Hippocampal formation (tissue), 2 donors: ENCODE measurements at regions not wholly inside any gene's neighbourhood (a gene's known extent, or its start where the extent isn't known, plus 50 kb on each side); places are given as distances from the start of the nearest gene placed in this dataset.
"Not testable (repeated sequence)": the region's sequence is repeated elsewhere in the genome, so short reads cannot be mapped to it uniquely, and the experiment has no call there.

Experiments
- DNase-seq, 2 donors: peaks; one replicate each; lab custom pipeline; 2025; lab: John Stamatoyannopoulos, UW

DNA sequence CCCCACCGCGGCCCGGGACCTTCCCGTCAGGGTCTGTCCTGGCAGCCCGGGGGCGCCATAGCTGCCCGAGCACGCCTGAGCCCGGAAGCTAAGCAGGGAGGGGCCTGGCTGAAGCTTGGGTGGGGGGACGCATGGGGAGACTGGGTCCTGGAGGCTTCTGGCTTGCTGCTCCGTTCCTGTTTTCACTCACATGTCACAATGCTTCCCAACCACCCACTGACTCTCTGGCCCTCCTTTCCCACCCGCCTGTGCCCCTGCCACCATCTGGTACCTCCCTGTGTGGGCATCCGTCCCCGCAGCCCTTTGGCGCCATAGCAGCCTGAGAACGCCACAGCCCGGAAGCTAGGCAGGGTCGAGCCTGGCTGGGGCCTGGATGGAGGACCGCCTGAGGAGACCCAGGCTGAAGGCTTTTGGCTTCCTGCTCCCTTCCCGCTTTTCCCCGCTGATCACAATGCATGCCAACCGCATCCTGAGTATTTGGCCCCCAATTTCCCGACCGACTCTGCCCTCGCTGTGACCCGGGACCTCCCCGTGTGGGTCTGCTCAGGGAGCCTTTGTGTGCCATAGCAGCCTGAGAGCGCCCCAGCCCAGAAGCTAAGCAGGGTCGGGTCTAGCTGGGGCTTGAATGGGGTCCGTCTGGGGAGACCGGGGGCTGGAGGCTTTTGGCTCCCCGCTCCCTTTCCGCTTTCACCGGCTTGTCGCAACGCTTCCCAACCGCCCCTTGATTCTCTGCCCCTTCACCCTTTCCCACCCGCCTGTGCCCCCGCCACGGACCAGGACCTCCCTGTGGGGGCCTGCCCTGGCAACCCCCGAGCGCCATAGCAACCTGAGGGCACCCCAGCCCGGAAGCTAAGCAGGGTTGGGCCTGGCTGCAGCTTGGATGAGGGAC, 2290.1 kb downstream of the TP53TG3F start:
- DNase-seq = no peak

DNA sequence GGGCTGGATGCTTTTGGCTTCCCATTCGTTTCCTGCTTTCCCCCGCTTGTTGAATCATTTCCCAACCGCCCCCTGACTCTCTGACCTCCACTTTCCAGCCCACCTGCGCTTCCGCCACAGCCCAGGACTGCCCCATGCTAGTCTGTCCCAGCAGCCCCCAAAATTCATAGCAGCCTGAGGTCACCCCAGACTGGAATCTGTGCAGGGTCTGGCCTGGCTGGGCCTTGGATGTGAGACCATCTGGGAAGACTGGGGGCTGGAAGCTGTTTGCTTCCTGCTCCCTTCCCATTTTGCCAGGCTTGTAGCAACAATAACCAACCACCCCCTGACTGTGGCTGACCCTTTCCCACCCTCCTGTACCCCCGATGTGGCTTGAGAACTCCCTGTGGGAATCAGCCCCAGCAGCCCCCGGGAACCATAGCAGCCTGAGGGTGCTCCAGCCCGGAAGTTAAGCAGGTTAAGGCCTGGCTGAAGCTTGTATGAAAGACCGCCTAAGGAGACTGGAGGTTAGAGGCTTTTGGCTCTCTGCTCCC, 2290.8 kb downstream of the TP53TG3F start:
- no peak for DNase-seq

DNA sequence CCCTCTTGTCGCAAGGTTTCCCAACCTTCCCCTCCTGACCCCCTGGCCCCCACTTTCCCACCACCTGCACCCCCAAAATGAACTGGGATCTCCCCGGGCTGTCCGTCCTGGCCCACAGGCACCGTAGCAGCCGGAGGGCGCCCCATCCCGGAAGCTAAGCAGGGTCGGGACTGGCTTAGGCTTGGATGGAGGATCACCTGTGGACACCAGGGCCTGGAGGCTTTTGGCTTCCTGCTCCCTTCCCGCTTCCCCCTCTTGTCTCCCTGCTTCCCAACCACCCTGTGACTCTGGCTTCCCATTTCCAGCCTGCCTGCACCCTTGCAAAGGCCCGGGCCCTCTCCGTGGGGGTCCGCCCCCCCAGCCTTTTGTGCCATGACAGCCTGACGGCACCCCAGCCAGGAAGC, 2291.3 kb downstream of the TP53TG3F start:
- no peak for DNase-seq

DNA sequence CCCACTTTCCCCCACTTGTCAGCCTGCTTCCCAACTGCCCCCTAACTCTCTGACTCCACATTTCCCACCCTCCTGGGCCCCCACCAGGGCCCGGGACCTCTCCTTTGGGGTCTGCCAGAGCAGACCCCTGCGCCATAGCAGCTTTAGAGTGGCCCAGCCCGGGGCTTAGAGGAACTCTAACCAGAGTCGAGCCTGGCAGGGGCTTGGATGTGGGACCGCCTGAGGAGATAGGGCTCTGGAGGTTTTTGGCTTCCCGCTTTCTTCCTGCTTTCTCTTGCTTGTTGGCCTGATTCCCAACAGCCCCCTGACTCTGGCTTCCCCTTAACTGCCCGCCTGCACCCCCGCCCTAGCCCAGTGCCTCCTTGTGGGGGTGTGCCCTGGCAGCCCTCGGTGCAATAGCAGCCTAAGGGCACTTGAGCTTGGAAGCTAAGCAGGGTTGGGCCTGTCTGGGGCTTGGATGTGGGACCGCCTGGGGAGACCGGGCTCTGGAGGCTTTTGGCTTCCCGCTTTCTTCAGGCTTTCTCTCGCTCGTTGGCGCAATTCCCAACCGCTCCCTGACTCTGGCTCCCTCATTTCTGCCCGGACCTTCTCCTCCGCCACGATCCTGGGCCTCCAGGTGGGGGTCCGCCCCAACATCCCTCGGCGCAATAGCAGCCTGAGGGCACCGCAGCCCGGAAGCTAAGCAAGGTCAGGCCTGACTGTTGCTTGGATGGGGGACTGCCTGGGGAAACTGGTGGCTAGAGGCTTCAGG, 2292.0 kb downstream of the TP53TG3F start:
- DNase-seq = no peak

DNA sequence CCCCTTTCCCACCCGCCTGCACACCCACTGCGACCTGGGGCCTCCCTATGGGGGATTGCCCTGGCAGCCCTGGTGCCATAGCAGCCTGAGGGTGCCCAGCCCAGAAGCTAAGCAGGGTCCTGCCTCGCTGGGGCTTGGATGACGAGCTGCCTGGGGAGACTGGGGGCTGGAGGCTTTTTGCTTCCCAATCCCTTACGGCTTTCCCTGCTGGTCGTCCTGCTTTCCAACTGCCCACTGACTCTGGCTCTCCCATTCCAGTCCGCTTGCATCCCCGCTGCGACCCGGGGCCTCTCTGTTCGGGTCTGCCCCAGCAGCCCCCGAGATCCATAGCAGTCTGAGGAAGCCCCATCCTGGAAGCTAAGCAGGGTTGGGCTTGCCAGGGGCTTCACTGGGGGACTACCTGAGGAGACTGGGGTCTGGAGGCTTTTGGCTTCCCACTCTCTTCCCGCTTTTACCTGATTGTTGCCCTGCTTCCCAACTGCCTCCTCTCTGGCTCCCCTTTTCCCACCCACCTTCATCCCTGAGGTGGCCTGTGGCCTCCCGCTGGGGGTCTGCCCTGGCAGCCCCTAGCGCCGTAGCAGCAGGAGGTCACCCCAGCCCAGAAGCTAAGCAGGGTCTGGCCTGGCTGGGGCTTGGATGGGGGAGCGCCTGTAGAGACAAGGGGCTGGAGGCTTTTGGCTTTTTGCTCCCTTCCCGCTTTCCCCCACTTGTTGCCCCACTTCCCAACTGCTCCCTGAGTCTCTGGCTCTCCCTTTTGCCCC, 2292.8 kb downstream of the TP53TG3F start:
- DNase-seq = no peak

DNA sequence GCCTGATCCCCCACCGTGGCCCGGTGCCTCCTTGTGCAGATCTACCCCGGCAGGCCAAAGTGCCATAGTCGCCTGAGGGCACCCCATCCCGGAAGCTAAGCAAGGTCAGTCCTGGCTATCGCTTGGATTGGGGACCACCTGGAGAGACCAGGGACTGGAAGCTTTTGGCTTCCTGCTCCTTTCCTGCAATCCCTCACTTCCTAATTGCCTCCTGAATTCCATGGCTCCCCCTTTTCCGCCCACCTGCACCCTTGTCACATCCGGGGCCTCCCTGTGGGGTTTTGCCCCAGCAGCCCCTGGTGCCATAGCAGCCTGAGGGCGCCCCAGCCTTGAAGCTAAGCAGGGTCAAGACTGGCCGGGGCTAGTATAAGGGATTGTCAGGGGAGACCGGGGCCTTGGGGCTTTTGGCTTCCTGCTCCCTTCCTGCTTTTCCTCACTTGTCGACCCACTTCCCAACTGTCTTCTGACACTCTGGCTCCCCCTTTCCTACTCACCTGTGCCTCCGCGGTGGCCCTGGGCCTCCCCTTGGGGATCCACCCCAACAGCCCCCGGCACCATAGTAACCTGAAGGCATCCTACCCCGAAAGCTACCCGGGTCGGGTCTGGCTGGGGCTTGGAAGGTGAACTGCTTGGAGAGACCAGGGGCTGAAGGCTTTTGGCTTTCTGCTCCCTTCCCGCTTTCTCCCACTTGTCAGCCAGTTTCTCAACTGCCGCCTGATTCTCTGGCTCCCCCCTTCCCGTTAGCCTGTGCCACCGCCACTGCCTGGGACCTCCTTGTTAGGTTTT, 2293.6 kb downstream of the TP53TG3F start:
- no peak for DNase-seq

DNA sequence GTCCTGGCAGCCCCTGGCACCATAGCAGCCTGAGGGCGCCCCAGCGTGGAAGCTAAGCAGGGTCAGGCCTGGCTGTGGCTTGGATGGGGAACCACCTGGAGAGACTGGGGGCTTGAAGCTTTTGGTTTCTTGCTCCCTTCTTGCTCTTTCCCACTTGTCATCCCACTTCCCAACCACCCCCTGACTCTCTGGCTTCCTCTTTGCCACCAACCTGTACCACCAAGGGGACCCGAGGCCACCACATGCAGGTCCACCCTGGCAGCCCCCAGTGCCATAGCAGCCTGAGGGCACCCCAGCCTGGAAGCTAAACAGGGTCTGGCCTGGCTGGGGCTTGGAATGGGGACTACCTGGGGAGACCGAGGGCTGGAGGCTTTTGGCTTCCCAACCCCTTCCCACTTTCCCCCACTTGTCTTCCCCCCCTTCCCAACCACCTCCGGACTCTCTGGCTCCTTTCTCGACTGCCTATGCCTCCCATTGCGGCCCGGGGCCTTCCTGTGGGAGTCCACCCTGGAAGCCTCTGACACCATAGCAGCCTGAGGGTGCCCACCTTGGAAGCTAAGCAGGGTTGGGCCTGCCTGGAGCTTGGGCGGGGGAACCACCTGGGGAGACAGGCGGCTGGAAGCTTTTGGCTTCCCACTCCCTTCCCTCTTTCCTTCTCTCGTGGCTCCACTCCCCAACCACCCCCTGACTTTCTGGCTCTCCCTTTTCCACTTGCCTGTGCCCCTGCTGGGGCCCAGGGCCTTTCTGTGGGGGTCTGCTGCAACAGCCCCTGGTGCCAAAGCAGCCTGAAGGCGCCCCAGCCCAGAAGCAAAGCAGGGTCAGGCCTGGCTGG, 2294.4 kb downstream of the TP53TG3F start:
- no peak for DNase-seq

DNA sequence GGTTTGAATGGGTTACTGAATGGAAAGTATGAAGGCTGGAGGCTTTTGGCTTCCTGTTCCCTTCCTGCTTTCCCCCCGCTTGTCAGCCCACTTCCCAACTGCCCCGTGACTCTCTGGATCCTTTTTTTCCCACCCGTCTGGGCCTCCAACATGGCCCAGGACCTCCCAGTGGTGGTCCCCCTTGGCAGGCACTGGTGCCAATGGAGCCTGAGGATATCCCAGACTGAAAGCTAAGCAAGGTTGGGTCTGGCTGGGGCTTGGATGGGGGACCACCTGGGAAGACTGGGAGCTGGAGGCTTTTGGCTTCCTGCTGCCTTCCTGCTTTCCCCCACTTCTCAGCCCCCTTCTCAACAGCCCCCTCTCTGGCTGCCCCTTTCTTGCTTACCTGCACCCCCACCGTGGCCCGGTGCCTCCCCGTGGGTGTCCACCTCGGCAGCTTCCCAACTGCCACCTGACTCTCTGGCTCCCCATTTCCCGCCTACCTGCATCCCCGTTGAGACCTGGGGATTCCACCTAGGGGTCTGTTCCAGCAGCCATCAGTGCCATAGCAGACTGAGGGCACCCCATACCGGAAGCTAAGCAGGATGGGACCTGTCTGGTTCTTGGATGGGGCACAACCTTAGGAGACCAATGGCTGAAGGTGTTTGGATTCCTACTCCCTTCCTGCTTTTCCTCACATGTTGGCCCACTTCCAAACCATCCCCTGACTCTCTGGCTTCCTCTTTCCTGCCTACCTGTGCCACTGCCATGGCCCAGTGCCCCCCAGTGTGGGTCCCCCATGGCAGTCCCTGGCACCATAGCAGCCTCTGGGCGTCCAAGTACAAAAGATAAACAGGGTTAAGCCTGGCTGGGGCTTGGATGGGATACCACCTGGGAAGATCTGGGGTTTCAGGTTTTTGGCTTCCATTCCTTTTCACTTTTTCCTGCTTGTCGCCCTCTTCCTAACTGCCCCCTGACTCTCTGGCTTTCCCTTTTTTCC, 2295.3 kb downstream of the TP53TG3F start:
- no peak for DNase-seq

DNA sequence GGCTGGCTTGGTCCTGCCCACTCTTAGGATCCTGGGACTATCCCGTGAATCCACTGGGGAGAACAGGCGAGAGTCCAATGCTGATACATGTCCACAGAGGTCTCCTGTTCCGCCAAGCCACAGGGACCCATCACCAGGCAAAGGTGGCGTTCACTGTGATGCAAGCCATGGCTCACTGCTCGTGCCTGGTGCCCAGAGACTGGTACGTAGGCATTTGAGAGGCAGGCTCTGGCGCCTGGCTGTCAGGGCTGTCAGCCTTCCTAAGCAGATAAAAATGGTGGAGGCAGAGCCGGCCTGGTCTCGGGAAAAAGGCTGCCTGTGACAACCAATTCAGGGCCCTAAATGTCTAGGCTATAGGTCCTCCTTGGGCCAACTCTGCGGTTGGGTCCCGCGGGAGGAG, 2329.0 kb downstream of the TP53TG3F start:
- DNase-seq = no peak

DNA sequence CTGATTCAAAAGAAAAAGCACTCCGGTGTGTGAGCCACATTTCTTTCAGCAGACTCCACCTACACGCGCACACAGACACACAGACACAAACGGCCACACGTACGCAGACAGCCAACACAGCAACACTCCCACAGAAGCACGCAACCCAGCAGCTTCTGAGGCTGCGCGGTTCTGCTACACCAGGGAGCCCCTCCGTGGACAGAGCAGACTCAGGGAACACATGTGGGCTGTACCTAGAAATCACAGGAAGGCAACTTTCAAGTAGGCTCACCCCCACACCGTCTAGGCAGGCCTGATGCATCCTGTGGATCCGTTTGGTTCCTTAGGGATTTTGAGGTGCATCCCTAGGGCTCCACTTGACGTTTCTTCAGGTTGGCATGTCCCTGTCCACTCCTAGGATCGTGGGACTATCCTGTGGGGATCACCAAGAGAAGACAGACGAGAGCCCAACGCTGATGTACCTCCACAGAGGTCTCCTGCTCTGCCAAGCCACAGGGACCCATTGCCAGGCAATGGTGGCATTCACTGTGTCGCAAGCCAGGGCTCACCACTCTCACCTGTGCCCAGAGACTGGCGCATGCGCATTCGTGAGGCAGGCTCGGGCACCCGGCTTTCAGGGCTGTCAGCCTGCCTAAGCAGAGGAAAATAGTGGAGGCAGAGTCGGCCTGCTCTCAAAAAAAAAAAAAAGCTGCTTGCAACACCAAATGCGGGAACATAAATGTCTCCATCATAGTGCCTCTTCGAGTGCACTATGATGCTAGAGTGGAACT, 2333.3 kb downstream of the TP53TG3F start:
- DNase-seq = no peak

DNA sequence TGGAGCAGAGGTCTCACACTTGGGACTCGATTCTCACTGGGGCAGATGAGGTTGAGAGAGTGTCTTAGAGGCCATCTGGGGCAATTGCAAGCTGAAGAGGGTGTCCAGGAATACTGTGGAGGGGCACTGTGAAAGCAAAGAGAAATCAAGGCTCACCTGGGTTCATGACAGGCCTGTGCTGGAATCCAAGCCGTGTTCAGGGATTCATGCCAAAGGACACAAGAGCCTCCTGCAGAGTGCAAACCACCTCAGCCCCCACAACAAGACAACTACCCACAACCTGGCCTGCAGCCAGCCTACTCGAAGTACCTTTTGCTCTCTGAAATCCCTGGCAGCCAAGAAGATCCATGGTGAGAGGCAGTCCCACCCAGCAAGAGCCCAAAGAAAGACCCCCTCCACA, 2334.2 kb downstream of the TP53TG3F start:
- DNase-seq = no peak

DNA sequence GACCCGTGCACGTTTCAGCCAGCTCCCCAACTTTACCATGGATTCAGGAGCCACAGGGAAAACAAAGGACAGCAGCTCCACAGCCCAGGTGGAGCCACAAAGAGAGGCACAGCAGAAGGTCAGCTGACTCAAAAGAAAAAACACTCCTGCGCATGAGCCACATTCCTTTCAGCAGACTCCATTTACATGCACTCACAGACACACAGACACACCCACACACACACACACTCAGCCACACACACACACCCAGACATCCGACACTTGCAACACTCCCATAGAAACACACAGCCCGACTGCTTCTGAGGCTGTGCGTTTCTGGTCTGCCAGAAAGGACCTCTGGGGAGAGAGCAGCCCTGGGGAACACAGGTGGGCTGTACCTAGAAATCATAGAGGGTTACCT, 2335.5 kb downstream of the TP53TG3F start:
- DNase-seq = no peak

DNA sequence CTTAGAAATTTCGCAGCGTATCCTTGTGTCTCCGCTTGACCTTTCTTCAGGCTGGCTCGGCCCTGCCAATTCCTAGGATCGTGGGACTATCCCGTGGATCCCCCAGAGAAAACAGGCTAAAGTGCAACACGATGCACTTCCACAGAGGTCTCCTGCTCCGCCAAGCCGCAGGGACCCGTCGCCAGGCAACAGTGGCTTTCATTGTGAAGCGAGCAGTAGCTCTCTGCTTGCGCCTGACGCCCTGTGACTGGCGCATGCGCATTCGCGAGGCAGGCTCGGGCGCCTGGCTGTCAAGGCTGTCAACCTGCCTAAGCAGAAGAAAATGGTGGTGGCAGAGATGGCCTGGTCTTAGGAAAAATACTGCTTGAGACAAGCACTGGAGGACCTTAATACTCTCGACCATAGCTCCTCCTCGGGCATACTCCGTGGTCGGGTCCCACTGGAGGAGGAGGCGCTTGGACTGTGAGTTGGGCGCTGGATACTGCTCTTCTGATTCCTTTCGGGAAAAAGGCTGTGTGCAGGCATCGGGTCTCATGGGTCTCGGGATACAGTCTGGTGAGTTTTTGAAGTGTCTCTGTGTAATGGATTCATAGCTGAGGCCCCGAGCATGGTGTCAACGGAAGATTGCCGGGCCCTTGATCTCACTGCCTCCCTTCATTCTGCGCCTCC, 2336.1 kb downstream of the TP53TG3F start:
- DNase-seq = no peak

DNA sequence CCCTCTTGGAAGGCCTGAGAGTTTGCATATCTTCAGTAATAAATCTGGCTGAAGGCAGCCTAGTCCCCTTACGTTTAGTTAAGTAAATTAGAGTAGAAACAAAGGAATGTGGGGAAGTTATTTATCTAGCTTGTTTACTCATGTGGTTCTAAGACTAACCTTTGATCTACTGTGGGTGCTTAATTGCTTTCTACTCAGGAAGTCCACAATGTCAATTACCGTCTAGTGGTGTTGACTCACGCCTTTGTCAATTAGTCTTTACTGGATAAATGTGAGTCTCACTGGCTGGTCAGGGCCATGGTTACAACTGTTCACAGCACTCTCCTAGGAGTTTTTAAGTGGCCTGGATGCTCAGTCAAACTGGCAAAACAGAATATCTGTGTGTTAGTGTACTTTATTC, 2338.4 kb downstream of the TP53TG3F start:
- no peak for DNase-seq

DNA sequence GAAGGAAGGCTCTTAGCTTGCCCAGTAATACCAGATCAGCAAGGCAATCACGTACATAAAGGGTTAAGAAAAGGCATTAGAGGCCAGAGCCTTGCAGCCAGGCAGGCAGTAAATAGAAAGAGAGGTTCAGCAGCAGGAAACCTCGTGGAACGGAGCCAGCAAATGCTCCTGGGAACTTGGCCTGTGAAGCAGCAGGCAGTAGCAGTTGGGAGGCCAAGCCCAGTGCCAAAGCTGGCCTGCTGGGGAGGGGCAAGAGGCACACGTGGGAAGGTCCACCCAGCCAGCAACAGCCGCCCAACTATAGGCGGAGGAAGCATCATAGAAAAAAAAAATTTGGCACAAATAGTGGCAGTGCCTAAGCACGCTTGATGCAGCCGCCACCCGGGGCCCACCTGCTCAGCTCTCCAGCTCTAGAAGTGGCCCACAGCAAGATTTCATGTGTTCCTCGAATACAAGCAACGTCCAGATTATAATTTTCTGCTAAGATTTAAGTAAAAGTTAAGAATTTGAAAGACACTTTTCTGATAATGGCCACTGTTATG, 2339.5 kb downstream of the TP53TG3F start:
- DNase-seq = no peak

DNA sequence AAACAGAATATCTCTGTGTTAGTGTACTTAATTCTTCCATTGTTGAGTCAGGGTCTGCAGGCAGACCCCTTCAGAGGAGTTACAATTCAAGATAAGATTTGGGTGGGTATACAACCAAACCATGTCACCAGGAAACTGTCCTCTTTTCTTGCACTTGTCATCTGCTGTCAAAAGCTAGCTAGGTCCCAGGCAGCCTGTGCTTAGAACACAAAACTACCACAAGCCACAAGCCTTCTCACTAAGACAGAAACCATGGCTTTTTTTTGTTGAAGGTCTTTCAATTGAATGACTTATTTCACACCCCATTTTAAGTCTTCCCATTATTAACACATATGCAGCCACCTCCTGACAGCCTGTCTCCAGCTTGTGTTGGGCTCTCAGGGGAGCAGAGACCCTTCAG, 2345.1 kb downstream of the TP53TG3F start:
- DNase-seq = not testable (repeated sequence)

DNA sequence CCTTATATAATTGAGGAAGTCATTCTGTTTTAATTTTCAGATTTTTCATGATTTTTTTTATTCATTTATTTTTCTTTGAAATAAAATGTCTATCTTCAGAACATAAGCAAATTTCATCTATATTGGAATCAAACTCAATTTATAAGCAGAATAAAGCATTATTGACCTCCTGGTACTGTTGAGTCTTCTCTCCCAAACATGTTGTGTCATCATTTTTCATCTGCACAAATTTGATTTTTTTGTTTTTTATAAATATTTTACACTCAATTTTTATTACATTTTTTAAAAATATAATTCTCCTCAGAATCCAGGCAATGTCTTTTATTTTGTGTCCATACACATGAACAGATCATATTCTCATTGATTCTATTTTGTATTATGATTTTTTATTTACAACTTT, 2363.9 kb downstream of the TP53TG3F start:
- DNase-seq = no peak

DNA sequence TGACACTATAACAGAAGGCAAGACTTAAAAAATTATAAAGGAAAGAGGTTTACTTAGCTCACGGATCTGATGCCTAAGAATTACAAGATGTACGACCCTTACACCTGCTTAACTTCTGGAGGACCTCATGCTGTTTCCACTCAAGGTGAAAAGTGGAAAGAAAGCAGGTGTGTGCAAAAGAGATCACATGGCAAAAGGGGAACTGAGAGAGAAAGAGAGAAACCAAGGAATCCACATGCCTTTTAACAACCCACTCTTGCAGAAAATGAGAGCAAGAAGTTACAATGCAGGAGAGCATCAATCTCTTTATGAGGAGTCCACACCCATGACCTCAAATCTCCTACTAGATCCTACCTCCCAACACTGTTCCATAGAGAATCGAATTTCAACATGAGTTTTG, 2382.2 kb downstream of the TP53TG3F start:
- no peak for DNase-seq
